ENCODE measurements at regions not wholly inside any gene's neighbourhood (a gene's known extent, or its start where the extent isn't known, plus 50 kb on each side); places are given as distances from the start of the nearest gene placed in this dataset.

- Histone ChIP-seq H3K27me3 (no peaks in the 10 kb centered on the region), H3K9ac (no peak overlapping the region), H4K20me1 (no peaks in the 10 kb centered on the region), H3K4me2 (no peak overlapping the region), H3K36me3 (no peaks in the 10 kb centered on the region), H3K4me1 (peaks cover 7% of the 10 kb centered on the region), H3K9me3 (peaks cover 6% of the 10 kb centered on the region; the same call in 1 of the 2 replicates), H3K27ac (no peak overlapping the region), H3K4me3 (no peak overlapping the region)
- no peak for TF ChIP-seq Cebpa-rat (IDR thresholded peaks at IDR 0.05)
Measured at GRCh38 chr10:4107285-4107851, 322.4 kb upstream of the KLF6 start.

GRCh38 chr10:4103603-4104002, 318.6 kb upstream of the KLF6 start:
- H3K36me3 ChIP-seq, result no peaks in the 10 kb centered on the region
- no peak for TF ChIP-seq Cebpa-rat (IDR thresholded peaks at IDR 0.05)
- no peaks in the 10 kb centered on the region for H3K27me3 ChIP-seq
- no peak overlapping the region for H3K27ac ChIP-seq
- H4K20me1 ChIP-seq, result no peaks in the 10 kb centered on the region
- H3K4me2 ChIP-seq, result no peak overlapping the region
- H3K4me3 ChIP-seq, result no peak overlapping the region
- peaks cover 6% of the 10 kb centered on the region; the same call in 1 of the 2 replicates for H3K9me3 ChIP-seq
- peaks cover 1% of the 10 kb centered on the region; the same call in 1 of the 2 replicates for H3K4me1 ChIP-seq
- H3K9ac ChIP-seq, result no peak overlapping the region

GRCh38 chr10:4102802-4103344, 317.9 kb upstream of the KLF6 start:
- Histone ChIP-seq H3K27me3 (no peaks in the 10 kb centered on the region), H3K9ac (no peak overlapping the region), H3K27ac (no peak overlapping the region), H3K4me1 (no peaks in the 10 kb centered on the region), H4K20me1 (no peaks in the 10 kb centered on the region), H3K4me2 (no peak overlapping the region), H3K9me3 (peaks cover 6% of the 10 kb centered on the region; the same call in 1 of the 2 replicates), H3K4me3 (no peak overlapping the region), H3K36me3 (no peaks in the 10 kb centered on the region)
- TF ChIP-seq Cebpa-rat (IDR thresholded peaks at IDR 0.05), result no peak

GRCh38 chr10:4101918-4102654, 317.1 kb upstream of the KLF6 start:
- no peaks in the 10 kb centered on the region for H3K27me3 ChIP-seq
- no peak overlapping the region for H3K9ac ChIP-seq
- H3K36me3 ChIP-seq, result no peaks in the 10 kb centered on the region
- peaks cover 6% of the 10 kb centered on the region; the same call in 1 of the 2 replicates for H3K9me3 ChIP-seq
- no peak overlapping the region for H3K4me3 ChIP-seq
- H3K27ac ChIP-seq, result no peak overlapping the region
- no peaks in the 10 kb centered on the region for H4K20me1 ChIP-seq
- no peak overlapping the region for H3K4me2 ChIP-seq
- H3K4me1 ChIP-seq, result no peaks in the 10 kb centered on the region
- TF ChIP-seq Cebpa-rat (IDR thresholded peaks at IDR 0.05), result no peak

- Histone ChIP-seq H3K27ac (no peak overlapping the region), H3K4me1 (no peaks in the 10 kb centered on the region)
Measured at GRCh38 chr10:4100380-4100779, 315.4 kb upstream of the KLF6 start.

GRCh38 chr10:4099202-4099601, 314.2 kb upstream of the KLF6 start:
- H3K9ac ChIP-seq, result no peak overlapping the region
- TF ChIP-seq Cebpa-rat (IDR thresholded peaks at IDR 0.05), result no peak
- no peaks in the 10 kb centered on the region for H3K4me1 ChIP-seq
- no peaks in the 10 kb centered on the region for H3K9me3 ChIP-seq
- no peaks in the 10 kb centered on the region for H3K27me3 ChIP-seq
- H3K4me2 ChIP-seq, result no peak overlapping the region
- H3K4me3 ChIP-seq, result no peak overlapping the region
- no peaks in the 10 kb centered on the region for H4K20me1 ChIP-seq
- no peak overlapping the region for H3K27ac ChIP-seq
- no peaks in the 10 kb centered on the region for H3K36me3 ChIP-seq

More at GRCh38 chr10:4100380-4100779, 315.4 kb upstream of the KLF6 start:
- Histone ChIP-seq H3K36me3 (no peaks in the 10 kb centered on the region), H3K27me3 (no peaks in the 10 kb centered on the region), H3K4me3 (no peak overlapping the region), H3K4me2 (no peak overlapping the region), H3K9ac (no peak overlapping the region), H3K9me3 (peaks cover 6% of the 10 kb centered on the region; the same call in 1 of the 2 replicates), H4K20me1 (no peaks in the 10 kb centered on the region)
- TF ChIP-seq Cebpa-rat (IDR thresholded peaks at IDR 0.05), result no peak

- no peak overlapping the region for H3K4me3 ChIP-seq
- no peaks in the 10 kb centered on the region for H3K9me3 ChIP-seq
- H3K9ac ChIP-seq, result no peak overlapping the region
- no peaks in the 10 kb centered on the region for H4K20me1 ChIP-seq
- no peak for TF ChIP-seq Cebpa-rat (IDR thresholded peaks at IDR 0.05)
- no peaks in the 10 kb centered on the region for H3K4me1 ChIP-seq
- H3K27me3 ChIP-seq, result no peaks in the 10 kb centered on the region
- H3K36me3 ChIP-seq, result no peaks in the 10 kb centered on the region
- H3K4me2 ChIP-seq, result no peak overlapping the region
- no peak overlapping the region for H3K27ac ChIP-seq
Measured at GRCh38 chr10:4095166-4095917, 310.3 kb upstream of the KLF6 start.

GRCh38 chr10:4094751-4095150, 309.7 kb upstream of the KLF6 start:
- no peaks in the 10 kb centered on the region for H3K36me3 ChIP-seq
- H3K4me2 ChIP-seq, result no peak overlapping the region
- no peaks in the 10 kb centered on the region for H4K20me1 ChIP-seq
- no peak overlapping the region for H3K9ac ChIP-seq
- H3K9me3 ChIP-seq, result no peaks in the 10 kb centered on the region
- H3K27me3 ChIP-seq, result no peaks in the 10 kb centered on the region
- no peaks in the 10 kb centered on the region for H3K4me1 ChIP-seq
- H3K27ac ChIP-seq, result no peak overlapping the region
- TF ChIP-seq Cebpa-rat (IDR thresholded peaks at IDR 0.05), result no peak
- H3K4me3 ChIP-seq, result no peak overlapping the region

GRCh38 chr10:4093438-4093837, 308.4 kb upstream of the KLF6 start:
- H3K4me3 ChIP-seq, result no peak overlapping the region
- no peaks in the 10 kb centered on the region for H3K4me1 ChIP-seq
- H3K27me3 ChIP-seq, result no peaks in the 10 kb centered on the region
- H3K4me2 ChIP-seq, result no peak overlapping the region
- no peaks in the 10 kb centered on the region for H3K9me3 ChIP-seq
- H3K9ac ChIP-seq, result no peak overlapping the region
- H4K20me1 ChIP-seq, result no peaks in the 10 kb centered on the region
- no peak overlapping the region for H3K27ac ChIP-seq
- TF ChIP-seq Cebpa-rat (IDR thresholded peaks at IDR 0.05), result no peak
- no peaks in the 10 kb centered on the region for H3K36me3 ChIP-seq
